UCSD-AML1 (cell line): ENCODE measurements at regions not wholly inside any gene's neighbourhood (a gene's known extent, or its start where the extent isn't known, plus 50 kb on each side); places are given as distances from the start of the nearest gene placed in this dataset.

Source experiments
- DNase-seq: peaks from one replicate; lab custom pipeline; 2025; ENCODE audit not compliant: unreplicated experiment; lab: John Stamatoyannopoulos, UW

DNA sequence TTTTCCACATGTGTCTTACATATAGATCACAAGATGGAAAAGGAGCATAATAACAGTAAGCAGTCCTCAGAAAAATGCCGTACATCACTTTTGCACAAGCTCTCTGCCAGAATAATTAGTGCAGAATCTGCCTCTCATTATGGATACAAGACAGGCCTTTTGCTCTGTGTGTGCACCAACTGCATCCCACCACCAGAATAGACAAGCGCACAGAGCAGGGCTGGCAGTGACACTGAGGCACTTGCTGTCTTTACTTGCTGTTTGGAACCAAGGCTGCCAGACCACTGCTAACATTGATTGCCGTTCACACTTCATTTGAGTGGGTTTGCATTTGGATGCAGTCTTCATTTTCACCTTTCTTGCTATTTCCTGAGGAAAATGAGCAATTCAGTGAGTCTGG is 741.3 kb downstream of the TLE1 start:
- DNase-seq = no peak

DNA sequence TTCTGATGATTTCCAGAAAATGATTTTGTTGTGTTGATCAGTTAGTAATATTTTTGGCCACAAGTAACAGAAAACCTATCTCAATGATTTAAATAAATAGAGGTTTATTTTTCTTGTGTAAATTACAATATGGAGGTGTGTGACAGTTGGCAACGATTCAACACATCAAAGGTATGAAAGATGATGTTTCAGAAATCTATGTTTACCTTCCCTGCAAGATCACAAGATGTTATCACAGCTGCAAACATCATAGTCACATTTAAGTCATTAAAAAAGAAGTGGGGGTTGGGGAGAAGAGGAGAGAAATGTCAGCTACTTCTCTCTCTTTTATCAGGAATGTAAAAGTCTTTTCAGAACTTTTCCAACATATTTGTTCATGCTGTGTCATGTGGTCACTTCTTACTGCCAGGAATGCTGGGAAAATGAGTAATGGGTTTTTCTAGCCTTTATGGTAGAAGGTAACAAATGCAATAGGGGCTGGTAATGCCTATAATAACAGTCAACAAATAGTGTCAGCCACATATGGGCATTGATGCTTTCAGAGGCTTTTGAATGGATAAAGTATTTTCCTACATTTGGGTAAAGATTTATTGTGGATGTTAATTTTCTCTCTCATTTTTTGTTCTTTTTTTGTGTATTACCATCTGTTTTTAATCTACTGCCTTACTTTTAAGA is 742.7 kb downstream of the TLE1 start:
- no peak for DNase-seq

DNA sequence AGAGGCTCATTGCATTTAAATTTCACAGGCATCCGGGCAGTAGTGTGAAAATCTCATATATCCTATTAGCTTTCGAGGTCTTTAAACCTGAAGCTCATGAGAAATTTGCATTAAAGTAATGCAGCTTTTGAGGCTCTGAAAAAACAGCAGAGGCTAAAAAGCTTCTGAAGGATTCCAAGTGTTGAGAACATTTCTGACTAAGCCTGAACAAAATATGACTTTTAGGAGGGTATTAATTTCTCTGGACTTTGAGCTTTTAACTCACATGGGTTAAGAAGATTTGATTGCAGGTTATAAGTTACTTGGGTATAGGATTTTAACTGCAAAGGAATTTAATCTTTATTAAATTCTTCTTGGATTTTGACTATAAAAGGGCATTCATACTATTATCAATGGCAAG is 743.9 kb downstream of the TLE1 start:
- no peak for DNase-seq

DNA sequence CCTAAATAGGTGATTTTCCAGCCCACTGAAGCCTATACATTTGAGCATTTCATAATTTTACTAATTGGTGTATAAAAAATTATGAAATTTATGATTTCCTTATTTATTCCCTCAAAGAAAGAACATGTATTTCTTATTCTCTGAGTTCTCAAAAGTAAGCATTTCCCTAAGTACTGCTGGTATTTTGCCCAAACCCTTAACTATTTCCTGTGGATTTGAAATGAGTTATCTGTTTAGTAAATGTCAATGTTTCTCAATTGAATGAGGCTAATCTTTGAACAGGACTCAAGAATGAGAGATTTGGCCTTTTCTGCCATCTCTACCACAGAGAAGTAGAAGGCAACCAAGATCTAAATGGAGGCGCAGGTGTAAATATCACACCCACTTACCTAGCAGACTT is 751.7 kb downstream of the TLE1 start:
- no peak for DNase-seq

DNA sequence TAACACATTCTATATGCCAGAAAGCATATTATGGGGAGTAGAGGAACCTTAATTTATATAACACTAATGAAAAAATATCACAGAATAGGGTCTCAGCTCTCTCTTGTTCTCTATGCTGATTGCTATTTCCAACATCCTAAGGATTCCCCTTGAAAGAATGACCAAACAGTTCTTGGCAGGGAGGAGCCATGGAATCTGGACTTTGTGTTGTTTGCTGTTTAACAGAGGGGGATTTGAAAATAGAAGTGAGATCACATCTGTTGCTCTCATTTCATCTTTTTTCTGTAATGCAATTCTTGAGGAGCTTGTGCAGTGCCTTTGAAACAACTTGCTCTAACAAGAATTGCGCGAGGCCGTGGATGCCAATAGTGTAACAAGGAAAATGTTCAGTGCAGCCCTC is 755.3 kb downstream of the TLE1 start:
- no peak for DNase-seq

DNA sequence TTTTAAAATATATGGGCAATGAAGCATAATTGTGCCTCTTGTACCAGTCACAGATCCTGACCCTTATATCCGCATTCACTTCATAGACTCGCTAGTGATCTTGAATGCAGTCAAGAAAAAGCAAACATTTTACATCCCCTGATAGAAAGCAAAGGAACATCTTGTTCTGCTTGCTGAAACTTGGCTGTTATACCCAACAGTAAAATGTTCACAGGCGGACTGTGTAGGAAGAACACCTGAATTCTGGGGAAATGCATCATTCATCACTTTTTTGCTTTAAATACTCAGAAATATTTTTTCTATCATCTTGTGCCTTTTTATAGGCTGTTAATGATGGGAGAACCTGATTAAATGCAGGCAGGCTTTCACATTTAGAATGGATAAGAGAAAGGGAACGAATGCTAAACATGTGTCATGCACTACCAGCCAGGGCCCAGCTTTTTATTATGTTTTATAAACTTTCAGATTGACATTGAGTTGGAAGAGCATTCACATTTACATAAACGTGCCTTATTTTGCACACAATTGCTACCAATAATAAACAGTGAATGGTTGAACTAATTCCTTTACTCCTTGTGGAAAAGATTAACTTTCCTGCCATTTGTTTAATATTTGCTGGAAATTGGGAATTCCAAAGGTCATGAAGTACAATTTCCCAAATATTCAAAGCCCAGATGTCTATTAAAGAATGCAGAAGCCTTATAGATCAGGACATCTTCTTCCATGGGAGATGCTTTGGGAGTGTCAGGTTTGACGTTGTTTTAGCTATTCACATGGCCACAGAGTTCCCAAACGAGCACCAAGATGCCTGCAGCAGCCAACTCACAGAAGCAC is 756.2 kb downstream of the TLE1 start:
- no peak for DNase-seq

DNA sequence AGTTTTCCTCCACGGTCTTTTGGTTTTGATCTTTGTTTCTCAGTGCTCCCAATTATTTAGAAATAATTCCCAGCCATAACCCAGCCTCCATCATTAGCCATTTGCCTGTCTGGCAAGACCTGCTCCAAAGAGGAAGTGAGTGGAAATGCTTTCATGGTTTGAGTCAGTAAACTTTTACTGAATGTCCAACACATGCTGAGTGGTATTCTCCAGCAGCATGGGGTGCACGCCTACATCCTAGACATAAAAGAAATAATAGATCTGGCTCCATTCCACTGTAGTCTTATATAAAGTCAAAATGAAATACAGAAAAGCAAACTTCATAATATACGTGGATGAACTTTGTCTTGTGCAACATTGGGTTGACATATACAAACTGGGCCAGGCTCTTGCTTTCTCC is 757.2 kb downstream of the TLE1 start:
- DNase-seq = no peak

DNA sequence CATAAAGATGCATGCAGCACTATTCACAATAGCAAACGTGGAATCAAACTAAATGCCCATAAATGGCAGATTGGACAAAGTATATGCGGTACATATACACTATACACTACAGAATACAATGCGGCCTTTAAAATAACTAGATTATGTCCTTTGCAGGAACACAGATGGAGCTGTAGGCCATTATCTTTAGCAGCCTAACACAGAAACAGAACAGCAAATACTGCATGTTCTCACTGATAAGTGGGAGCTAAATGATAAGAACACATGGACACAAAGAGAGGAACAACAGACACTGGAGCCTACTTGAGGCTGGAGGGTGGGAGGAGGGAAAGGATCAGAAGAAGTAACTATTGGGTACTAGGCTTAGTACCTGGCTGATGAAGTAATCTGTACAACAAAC is 758.2 kb downstream of the TLE1 start:
- DNase-seq = no peak

DNA sequence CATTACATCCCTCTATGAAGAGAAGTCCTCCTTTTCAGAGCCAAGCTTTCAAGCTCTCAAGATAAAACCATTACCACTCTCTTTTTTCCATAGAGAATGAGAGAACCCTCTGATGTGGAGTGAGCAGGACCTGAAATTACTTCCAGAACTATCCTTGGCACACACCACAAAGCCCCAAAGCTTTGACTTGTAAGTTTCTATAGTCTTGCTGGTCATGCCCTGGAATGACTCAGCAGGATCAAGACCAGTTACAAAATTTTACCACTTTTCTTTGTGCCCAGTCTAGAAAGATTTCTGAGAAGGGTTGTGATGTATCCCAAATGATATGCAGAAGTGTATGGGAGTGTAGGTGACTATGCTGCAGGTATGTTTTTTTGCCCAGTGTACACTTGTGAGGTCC is 760.6 kb downstream of the TLE1 start:
- DNase-seq = no peak

DNA sequence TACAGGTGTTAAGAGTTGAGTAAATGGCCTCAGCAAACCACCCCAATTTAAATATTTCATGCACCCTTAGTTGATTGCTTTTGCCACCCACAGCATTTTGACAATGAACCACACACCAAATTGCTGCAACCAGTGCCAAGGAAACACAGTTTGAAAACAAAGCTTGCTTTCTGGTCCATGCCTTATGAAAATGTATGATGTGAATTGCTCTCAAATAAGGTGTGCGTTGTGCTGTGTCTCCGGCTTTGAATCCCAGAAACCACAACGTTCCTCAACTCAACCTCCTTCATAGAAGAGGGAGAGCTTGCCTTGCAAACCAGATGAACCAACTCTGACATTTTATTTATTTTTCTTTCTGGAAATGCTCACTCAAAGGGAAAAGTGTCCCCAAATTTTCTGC is 762.7 kb downstream of the TLE1 start:
- DNase-seq = no peak

DNA sequence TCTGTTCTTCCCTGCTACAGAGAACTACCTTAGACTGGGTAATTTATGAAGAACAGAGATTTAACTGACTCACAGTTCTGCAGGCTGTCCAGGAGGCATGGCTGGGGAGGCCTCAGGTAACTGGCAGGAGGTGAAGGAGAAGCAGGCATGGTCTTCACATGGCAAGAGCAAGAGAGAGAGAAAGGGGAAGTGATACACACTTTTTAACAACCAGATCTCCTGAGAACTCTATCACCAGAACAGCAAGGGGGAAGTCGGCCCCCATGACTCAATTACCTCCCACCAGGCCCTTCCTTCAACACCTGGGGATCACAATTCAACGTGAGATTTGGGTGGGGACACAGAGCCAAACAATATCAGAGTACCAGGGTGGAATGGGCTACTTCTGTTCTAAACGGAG is 766.8 kb downstream of the TLE1 start:
- DNase-seq = no peak

DNA sequence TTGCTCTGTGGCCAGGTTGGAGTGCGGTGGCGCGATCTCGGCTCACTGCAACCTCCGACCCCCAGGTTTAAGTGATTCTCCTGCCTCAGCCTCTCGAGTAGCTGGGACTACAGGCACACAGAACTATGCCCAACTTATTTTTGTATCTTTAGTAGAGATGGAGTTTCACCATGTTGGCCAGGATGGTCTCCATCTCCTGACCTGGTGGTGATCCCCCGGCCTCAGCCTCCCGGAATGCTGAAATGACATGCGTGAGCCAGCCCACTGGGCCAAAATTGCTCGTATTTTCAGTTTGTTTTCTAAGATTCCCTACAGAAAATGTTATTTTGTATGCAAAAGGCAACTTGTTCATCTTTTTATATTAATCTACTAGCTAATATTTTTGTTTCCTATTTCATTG is 782.6 kb downstream of the TLE1 start:
- no peak for DNase-seq

DNA sequence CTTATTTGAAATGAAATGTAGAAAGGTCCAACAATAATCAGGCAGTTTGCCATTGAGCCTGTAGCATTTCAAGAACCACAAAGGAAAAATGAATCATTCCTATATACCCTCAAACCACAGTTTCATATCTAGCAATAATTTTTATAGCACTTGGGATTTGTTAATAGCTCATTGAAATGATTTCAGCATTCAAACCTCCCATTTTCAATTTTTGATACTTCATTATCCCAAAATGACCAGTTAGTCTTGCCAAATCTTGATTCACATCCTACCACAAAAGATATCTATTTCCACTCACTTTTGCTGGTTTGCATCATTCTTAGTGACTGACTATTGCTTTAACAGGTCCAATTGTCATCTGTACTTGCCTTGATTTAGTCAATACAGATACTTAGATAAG is 790.1 kb downstream of the TLE1 start:
- no peak for DNase-seq

DNA sequence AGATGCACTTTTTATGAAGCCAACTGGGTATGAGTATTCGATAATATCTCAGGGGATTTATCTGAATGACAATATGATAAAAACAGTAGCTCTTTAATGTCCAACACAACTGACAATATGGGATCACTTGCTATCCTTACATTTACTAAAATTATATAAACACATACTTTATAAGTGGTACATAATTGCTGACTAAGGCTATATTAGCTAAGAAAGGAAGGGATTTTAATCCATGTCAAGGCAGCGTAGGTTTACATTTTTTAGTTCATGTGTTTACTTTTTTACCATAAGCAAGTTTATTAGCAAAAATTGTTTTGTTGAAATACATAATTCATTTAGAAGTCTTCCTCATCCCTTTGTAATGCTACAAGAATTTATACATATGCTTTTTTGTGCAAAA is 796.2 kb downstream of the TLE1 start:
- no peak for DNase-seq

DNA sequence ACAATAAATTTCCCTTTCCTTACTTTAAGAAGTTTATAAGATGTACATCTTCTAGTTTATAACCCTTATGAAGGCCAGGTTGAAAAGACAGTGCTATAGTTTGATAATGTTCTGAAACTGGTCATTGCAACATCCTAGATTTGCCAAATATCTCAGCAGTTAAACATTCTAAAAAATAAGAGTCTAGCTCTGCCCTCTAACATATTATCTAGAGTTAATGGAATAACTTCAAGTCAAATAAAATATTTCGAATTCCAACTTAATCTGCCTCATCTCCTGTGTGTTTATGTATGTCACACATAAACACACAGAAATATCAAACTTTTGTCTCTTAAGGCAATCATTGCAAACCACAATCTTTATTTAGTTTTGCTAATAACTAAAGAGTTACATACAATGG is 796.6 kb downstream of the TLE1 start:
- DNase-seq = no peak

DNA sequence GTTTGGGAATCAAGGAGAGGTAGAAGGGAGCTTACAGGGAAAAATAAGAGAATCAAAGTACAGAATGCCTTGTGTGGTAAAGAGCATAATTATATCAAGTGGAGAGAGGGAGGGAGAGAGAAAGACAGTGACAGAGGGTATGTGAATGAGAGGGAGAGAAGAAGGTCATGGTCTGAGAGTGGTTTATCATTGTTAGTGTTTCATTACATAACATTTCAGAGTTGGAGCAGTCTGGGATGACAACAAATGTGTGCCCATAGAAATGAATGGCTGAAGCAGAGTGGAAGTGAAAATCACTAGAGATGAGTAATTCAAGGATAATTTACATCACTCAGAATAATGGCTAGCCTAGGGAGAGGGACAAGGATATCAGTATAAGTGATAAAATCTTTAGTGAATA is 799.2 kb downstream of the TLE1 start:
- DNase-seq = no peak

DNA sequence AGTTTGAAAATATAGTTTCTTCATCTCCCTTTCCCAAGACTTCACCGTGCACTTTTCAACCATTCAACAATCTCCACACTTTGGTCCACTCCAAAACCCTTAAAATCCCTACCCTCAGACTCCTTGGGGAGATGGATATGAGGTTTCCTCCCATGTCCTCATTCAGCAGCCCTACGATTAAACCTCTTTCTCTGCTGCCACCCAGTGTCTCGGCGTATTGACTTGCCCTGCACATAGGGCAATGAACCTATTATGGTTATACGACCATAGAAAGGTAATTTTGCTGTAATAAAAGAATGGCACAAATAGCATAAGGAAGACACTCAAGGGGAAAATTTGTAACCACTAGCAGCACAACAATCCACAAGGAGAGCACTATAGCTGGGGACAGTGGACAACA is 803.5 kb downstream of the TLE1 start:
- DNase-seq = no peak

DNA sequence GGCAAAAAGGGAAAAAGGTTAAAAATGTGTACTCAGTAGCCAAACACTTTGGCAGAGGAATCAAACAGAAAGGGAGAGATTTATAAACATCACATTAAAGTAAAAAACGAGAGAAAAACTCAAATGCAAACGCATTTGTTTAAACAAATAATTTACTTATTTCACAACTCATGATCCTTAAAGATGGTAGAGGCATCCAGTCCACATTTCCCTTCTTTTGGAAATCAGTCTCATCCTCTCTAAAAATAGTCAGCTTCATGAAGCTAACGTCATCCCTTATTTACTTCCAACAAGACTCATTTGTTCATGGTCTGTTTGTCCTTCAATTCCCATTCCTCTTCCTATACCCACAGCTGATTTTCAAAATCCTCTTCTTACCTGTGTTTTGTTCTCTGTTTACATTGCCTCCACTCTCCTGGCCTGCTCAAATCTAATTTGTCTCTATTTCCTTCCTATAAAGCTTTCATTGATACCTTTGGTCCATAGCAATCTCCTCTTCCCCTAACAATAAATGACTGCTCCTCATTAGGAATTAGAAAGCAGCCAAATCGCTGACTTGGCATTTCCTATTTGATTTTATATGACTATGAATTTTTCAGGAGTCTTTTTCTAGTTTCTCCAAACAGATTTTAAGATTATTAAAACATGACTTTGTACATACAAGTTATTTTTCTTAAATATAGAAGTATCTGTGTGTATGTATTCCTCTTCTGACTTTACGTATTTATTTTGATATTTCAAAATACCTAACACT is 805.3 kb downstream of the TLE1 start:
- DNase-seq = no peak

DNA sequence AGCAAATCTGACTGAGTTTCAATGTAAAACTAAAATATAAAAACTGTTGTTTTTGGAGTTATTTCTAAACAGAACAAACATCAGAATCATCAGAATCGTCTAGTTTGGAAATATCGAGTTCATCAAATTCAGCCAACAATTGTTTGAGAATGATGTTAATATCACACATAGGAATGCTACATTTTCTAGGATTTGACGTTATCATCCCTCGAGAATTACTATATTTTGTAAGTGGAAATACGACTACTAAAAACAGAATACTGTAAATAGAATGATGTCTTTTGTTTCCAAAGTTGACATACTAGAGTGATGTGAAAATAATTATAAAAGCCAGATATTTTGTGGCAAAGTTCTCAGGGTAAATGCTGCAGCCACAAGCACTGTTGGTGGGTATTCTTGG is 805.9 kb downstream of the TLE1 start:
- no peak for DNase-seq

DNA sequence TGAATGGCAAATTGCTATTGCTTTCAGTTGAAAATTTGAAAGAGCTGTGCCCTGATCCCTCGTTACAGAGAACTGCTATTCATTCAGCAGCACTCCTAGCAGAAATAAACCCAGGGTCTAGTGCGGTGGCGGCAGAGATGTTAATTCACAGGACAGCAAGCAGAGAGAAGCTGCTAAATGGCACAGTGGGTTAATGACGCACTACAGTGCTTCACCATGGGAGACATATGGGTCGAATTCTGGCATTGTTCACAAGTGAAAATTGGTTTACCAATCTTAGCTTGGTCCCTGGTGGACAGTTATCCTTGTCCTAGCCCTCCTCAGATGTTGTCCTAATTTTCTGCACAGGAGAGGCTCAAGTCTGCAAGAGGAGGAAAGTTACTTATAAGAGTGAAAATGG is 807.4 kb downstream of the TLE1 start:
- DNase-seq = no peak

DNA sequence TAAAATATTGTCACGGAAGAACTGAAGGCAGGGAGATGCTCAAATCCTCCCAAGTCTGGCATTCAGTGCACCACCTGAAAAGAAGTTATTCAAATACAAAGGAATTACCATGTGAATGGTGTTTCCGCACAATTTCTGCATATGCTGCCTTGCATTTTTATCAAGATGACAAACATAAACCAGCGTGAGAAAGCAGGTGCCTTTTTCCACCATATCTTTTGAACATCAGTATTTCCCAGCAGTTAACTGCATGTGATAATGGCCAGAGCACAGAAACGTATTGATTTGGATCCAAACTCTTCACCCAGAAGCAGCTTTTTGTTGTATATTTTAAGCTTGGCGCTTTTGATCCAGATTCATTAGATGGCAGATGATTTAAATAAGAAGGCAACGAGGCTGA is 808.0 kb downstream of the TLE1 start:
- DNase-seq = no peak

DNA sequence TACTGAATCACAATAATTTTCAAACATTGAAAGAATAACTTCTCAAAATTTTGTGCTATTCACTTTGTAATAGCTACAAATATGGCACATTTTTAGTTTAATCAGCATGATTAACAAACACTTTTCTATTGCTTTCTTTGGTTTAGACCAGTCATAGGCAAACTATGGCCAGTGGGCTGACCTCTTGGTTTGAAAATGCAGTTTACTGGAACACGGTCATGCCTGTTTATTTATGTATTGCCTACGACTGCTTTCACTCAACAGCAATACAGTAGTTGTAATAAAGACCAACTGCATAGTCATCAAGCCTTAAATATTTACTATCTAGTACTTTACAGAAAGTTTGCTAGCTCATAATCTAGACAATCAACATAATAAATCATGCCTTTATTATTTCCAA is 810.8 kb downstream of the TLE1 start:
- no peak for DNase-seq
